OCI-LY7 (cell line): ENCODE measurements at regions not wholly inside any gene's neighbourhood (a gene's known extent, or its start where the extent isn't known, plus 50 kb on each side); places are given as distances from the start of the nearest gene placed in this dataset.

Experiments used
- BruUV-seq: library from RNA; stranded (reverse); fragments of 400-500 nt; replicated peaks from 2 replicates; lab custom pipeline; 2021; lab: Mats Ljungman, UMichigan
- CTCF ChIA-PET: fragments of 300-600 bp; sonication (Branson Sonifier 250); formaldehyde crosslinking; loops from one replicate; lab custom pipeline; 2022; ENCODE audit warnings: antibody characterized with exemption; ENCODE audit not compliant: unreplicated experiment; lab: Charles Lee
- POLR2A ChIA-PET: fragments of 300-600 bp; sonication (Branson Sonifier 250); formaldehyde crosslinking; loops from one replicate; lab custom pipeline; 2022; ENCODE audit warnings: antibody characterized with exemption; lab: Charles Lee
- DNase-seq: peaks from one replicate; pipeline ENCODE4 v3.0.0-alpha.2; 2015; ENCODE audit warnings: low spot score
- H2AFZ ChIP-seq: fragments of 200-600 bp; sonication (generic), shearing (Covaris generic); 2 replicates; pipeline ENCODE4 v1.6.1; 2014; ENCODE audit warnings: mild to moderate bottlenecking, antibody characterized with exemption, low read length, moderate library complexity
- H3K27ac ChIP-seq: fragments of 200-600 bp; sonication (generic); 2 replicates; pipeline ENCODE4 v1.5.1; 2014; ENCODE audit warnings: mixed run types, low read depth, mild to moderate bottlenecking, moderate library complexity, low read length, inconsistent platforms; ENCODE audit not compliant: poor library complexity, severe bottlenecking
- H3K36me3 ChIP-seq: fragments of 200-600 bp; sonication (generic); 2 replicates; pipeline ENCODE4 v1.6.1; 2014; ENCODE audit warnings: mild to moderate bottlenecking, antibody characterized with exemption, low read length, moderate library complexity, mixed read lengths; ENCODE audit not compliant: insufficient read depth
- H3K4me1 ChIP-seq: fragments of 200-600 bp; sonication (generic); 2 replicates; pipeline ENCODE4 v1.5.1; 2014; ENCODE audit warnings: mild to moderate bottlenecking, low read length; ENCODE audit not compliant: insufficient read depth, poor library complexity, severe bottlenecking
- H3K4me2 ChIP-seq: fragments of 200-600 bp; sonication (generic); 2 replicates; pipeline ENCODE4 v1.6.1; 2014; ENCODE audit warnings: mild to moderate bottlenecking, low read length
- H3K4me3 ChIP-seq: fragments of 200-600 bp; sonication (generic); 2 replicates; pipeline ENCODE4 v1.5.1; 2014; ENCODE audit warnings: mild to moderate bottlenecking, low read depth, low read length; ENCODE audit not compliant: poor library complexity, severe bottlenecking
- H3K79me2 ChIP-seq: fragments of 200-600 bp; sonication (generic); 2 replicates; pipeline ENCODE4 v1.6.1; 2016; ENCODE audit warnings: low read depth, mild to moderate bottlenecking, low read length, moderate library complexity, mixed read lengths; ENCODE audit not compliant: insufficient read depth
- H3K9me2 ChIP-seq: fragments of 200-600 bp; sonication (generic); 2 replicates; pipeline ENCODE4 v1.6.1; 2016; ENCODE audit warnings: mild to moderate bottlenecking, low read length, mixed read lengths; ENCODE audit not compliant: insufficient read depth
- H3K9me3 ChIP-seq: fragments of 200-600 bp; sonication (generic); 2 replicates; pipeline ENCODE4 v1.6.1; 2014; ENCODE audit warnings: mild to moderate bottlenecking, mixed run types, low read length, mixed read lengths
- H4K20me1 ChIP-seq: fragments of 200-600 bp; sonication (generic); 2 replicates; pipeline ENCODE4 v1.6.1; 2014; ENCODE audit warnings: mild to moderate bottlenecking, antibody characterized with exemption, low read length, moderate library complexity, mixed read lengths; ENCODE audit not compliant: insufficient read depth
- CTCF ChIP-seq: fragments of 200-600 bp; sonication (generic); conservative IDR thresholded peaks from 2 replicates; pipeline ENCODE4 v1.5.1; 2014; ENCODE audit warnings: mild to moderate bottlenecking, antibody characterized with exemption, low read length, moderate library complexity, mixed read lengths
- EZH2phosphoT487 ChIP-seq: fragments of 200-600 bp; sonication (generic); IDR thresholded peaks from 2 replicates; pipeline ENCODE4 v1.6.1; 2018; ENCODE audit warnings: low read depth, borderline replicate concordance, mild to moderate bottlenecking, mixed run types, antibody characterized with exemption, low read length, moderate library complexity, mixed read lengths
- intact Hi-C: fragments of 100-400 bp; cut with micrococcal nuclease; formaldehyde crosslinking; loops from one replicate; pipeline ENCODE4 v1.10.0; 2022; ENCODE audit not compliant: unreplicated experiment

DNA sequence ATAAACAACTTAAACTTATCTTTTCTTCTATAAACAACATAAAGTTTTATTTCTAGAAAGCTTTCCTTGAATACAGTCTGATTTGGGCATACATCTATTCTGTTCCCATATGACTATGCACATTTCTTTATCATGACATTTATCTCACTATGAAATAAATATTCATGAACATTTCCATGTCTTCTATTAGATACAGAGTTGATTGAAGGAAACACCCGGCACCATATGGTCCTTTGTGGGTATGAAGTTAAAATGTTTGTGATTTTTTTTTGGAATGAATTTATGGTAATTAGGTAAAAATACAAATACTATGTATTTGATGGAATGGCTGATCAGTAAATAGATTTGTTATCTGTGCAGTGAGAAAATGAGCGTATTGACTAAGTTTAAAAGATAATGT lies 1209.8 kb upstream of the ACO1 start:
- DNase-seq = no peak
- intact Hi-C loops = no loop called here
- no peak overlapping the region for H3K27ac ChIP-seq
- ChIA-PET CTCF (no interaction called here), POLR2A (no interaction called here)
- no peaks in the 10 kb centered on the region for H3K9me3 ChIP-seq
- no peak overlapping the region for H3K4me2 ChIP-seq
- H3K36me3 ChIP-seq = no peaks in the 10 kb centered on the region
- no peaks in the 10 kb centered on the region for H3K79me2 ChIP-seq
- no peaks in the 10 kb centered on the region for H4K20me1 ChIP-seq
- no peak overlapping the region for H2AFZ ChIP-seq
- BruUV-seq = no TSS peak
- TF ChIP-seq CTCF = no peak
- no peak for TF ChIP-seq EZH2phosphoT487
- no peaks in the 10 kb centered on the region for H3K4me1 ChIP-seq
- no peaks in the 10 kb centered on the region for H3K9me2 ChIP-seq
- H3K4me3 ChIP-seq = no peak overlapping the region

GRCh38 chr9:31183866-31184265 lies 1200.6 kb upstream of the ACO1 start:
- no peak for TF ChIP-seq EZH2phosphoT487
- TF ChIP-seq CTCF = no peak
- no peaks in the 10 kb centered on the region for H3K79me2 ChIP-seq
- H3K4me1 ChIP-seq = no peaks in the 10 kb centered on the region
- no peak overlapping the region for H3K4me3 ChIP-seq
- H3K27ac ChIP-seq = no peak overlapping the region
- H3K36me3 ChIP-seq = no peaks in the 10 kb centered on the region
- POLR2A ChIA-PET = no interaction called here
- DNase-seq = no peak
- intact Hi-C loops = no loop called here
- H3K4me2 ChIP-seq = no peak overlapping the region
- no peaks in the 10 kb centered on the region for H3K9me2 ChIP-seq
- CTCF ChIA-PET = no interaction called here
- no peaks in the 10 kb centered on the region for H3K9me3 ChIP-seq
- no peaks in the 10 kb centered on the region for H4K20me1 ChIP-seq
- BruUV-seq = no TSS peak
- H2AFZ ChIP-seq = no peak overlapping the region

DNA sequence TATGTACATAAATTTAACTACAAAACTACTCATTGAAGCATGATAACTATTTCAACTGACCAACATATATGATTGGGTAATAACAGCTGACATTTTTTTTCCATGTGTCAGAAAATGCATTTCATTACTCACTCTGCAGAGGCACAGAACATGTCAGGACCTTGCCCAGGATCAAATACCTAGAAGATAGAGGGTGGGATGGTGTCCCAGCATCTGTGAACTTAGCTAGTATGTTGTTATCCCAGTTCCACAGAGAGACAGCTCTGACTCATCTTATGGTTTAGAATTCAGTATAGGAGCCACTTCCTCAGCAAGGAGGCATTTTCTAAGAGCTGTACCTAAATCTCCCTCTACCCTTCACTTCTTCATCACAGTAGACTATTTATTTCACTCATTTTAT lies 1198.6 kb upstream of the ACO1 start:
- Histone ChIP-seq H2AFZ (no peak overlapping the region), H3K4me2 (no peak overlapping the region), H3K36me3 (no peaks in the 10 kb centered on the region), H3K4me1 (no peaks in the 10 kb centered on the region), H4K20me1 (no peaks in the 10 kb centered on the region), H3K9me3 (no peaks in the 10 kb centered on the region), H3K79me2 (no peaks in the 10 kb centered on the region), H3K4me3 (no peak overlapping the region), H3K9me2 (no peaks in the 10 kb centered on the region), H3K27ac (no peak overlapping the region)
- TF ChIP-seq CTCF (no peak), EZH2phosphoT487 (no peak)
- intact Hi-C loops = no loop called here
- BruUV-seq = no TSS peak
- CTCF ChIA-PET = no interaction called here
- DNase-seq = no peak
- POLR2A ChIA-PET = no interaction called here
